Breast epithelium (tissue), 3 donors: ENCODE measurements at regions not wholly inside any gene's neighbourhood (a gene's known extent, or its start where the extent isn't known, plus 50 kb on each side); places are given as distances from the start of the nearest gene placed in this dataset.

Source experiments
- POLR2AphosphoS5 ChIP-seq, 3 donors: sonication (generic); formaldehyde crosslinking; IDR thresholded peaks; one replicate each; pipeline ENCODE4 v1.6.1; 2017; ENCODE audit warnings: antibody characterized with exemption in 3 of 3
- TF ChIP-seq, protein P1 (sequence below), 3 donors: fragments of 450-650 bp; IDR thresholded peaks; one replicate each; pipeline ENCODE4 v1.5.1; 2016 to 2017; ENCODE audit warnings: antibody characterized with exemption in 3 of 3, mild to moderate bottlenecking in 3 of 3, moderate library complexity in 3 of 3

DNA sequence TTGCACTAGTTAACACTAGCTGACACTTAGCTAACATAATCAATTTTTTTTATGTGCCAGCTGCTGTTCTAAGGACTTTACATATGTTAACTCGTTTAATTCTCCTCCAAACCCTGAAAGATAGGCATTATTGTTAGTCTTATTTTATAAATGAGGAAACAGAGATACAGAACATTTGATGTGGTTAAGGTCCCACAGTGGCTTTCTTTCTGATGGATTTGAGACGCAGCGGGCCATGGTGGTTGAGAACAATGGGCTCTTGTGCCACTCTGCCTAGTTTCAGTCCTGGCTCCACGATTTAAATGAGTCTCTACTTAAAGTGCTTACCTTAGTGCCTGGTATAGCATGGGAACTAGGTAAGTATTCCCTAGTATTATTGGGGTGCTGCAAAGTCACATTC lies 201.9 kb upstream of the SPRED2 start:
- no peak for TF ChIP-seq POLR2AphosphoS5 (IDR thresholded peaks at IDR 0.05)
- TF ChIP-seq, protein P1, sequence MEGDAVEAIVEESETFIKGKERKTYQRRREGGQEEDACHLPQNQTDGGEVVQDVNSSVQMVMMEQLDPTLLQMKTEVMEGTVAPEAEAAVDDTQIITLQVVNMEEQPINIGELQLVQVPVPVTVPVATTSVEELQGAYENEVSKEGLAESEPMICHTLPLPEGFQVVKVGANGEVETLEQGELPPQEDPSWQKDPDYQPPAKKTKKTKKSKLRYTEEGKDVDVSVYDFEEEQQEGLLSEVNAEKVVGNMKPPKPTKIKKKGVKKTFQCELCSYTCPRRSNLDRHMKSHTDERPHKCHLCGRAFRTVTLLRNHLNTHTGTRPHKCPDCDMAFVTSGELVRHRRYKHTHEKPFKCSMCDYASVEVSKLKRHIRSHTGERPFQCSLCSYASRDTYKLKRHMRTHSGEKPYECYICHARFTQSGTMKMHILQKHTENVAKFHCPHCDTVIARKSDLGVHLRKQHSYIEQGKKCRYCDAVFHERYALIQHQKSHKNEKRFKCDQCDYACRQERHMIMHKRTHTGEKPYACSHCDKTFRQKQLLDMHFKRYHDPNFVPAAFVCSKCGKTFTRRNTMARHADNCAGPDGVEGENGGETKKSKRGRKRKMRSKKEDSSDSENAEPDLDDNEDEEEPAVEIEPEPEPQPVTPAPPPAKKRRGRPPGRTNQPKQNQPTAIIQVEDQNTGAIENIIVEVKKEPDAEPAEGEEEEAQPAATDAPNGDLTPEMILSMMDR (IDR thresholded peaks at IDR 0.05): no peak
